ENCODE measurements at regions not wholly inside any gene's neighbourhood (a gene's known extent, or its start where the extent isn't known, plus 50 kb on each side); places are given as distances from the start of the nearest gene placed in this dataset.

GRCh38 chr9:95653246-95653645 is 136.5 kb upstream of the PTCH1 start:
- DNase-seq, result no peak

- DNase-seq, result no peak
Measured at GRCh38 chr9:95650720-95651119, 133.9 kb upstream of the PTCH1 start.

GRCh38 chr9:95649801-95650213 is 133.0 kb upstream of the PTCH1 start:
- DNase-seq, result no peak

GRCh38 chr9:95648225-95648624 is 131.5 kb upstream of the PTCH1 start:
- DNase-seq, result no peak

GRCh38 chr9:95645992-95646391 is 129.2 kb upstream of the PTCH1 start:
- DNase-seq, result no peak

- DNase-seq, result no peak
Measured at GRCh38 chr9:95645579-95645978, 128.8 kb upstream of the PTCH1 start.

GRCh38 chr9:95644377-95644776 is 127.6 kb upstream of the PTCH1 start:
- DNase-seq, result no peak

- DNase-seq, result no peak
Measured at GRCh38 chr9:95643619-95644018, 126.8 kb upstream of the PTCH1 start.

- DNase-seq, result no peak
Measured at GRCh38 chr9:95642189-95642588, 125.4 kb upstream of the PTCH1 start.

- no peak for DNase-seq
Measured at GRCh38 chr9:95641586-95641985, 124.8 kb upstream of the PTCH1 start.

- DNase-seq, result no peak
Measured at GRCh38 chr9:95640336-95640735, 123.6 kb upstream of the PTCH1 start.

GRCh38 chr9:95635986-95636671 is 119.4 kb upstream of the PTCH1 start:
- DNase-seq, result no peak

- DNase-seq, result no peak
Measured at GRCh38 chr9:95634536-95634935, 117.8 kb upstream of the PTCH1 start.

- no peak for DNase-seq
Measured at GRCh38 chr9:95634114-95634513, 117.3 kb upstream of the PTCH1 start.

GRCh38 chr9:95629585-95629984 is 112.8 kb upstream of the PTCH1 start:
- DNase-seq, result no peak

- DNase-seq, result no peak
Measured at GRCh38 chr9:95627802-95628201, 111.0 kb upstream of the PTCH1 start.

- peak; percentile 15 to 25 for DNase-seq
Measured at GRCh38 chr9:95626885-95627558, 110.3 kb upstream of the PTCH1 start.

- DNase-seq, result no peak
Measured at GRCh38 chr9:95626341-95626740, 109.6 kb upstream of the PTCH1 start.

GRCh38 chr9:95623640-95624039 is 106.9 kb upstream of the PTCH1 start:
- no peak for DNase-seq

GRCh38 chr9:95620722-95621121 is 104.0 kb upstream of the PTCH1 start:
- DNase-seq, result no peak

GRCh38 chr9:95620314-95620713 is 103.5 kb upstream of the PTCH1 start:
- DNase-seq, result no peak

GRCh38 chr9:95615246-95615645 is 98.5 kb upstream of the PTCH1 start:
- no peak for DNase-seq

- DNase-seq, result no peak
Measured at GRCh38 chr9:95613670-95614069, 96.9 kb upstream of the PTCH1 start.

GRCh38 chr9:95611354-95611753 is 94.6 kb upstream of the PTCH1 start:
- DNase-seq, result no peak

All from CD4-positive, alpha-beta T cell treated with Interleukin-4 for 1 hour (primary cell).